Stimulated activated naive CD4-positive, alpha-beta T cell (primary cell): ENCODE measurements at regions not wholly inside any gene's neighbourhood (a gene's known extent, or its start where the extent isn't known, plus 50 kb on each side); places are given as distances from the start of the nearest gene placed in this dataset.
A peak's percentile ranks its signal among the peaks of the same experiment; 100 is the strongest.

Experiments
- DNase-seq, 6 experiments: peaks; one replicate each; lab custom pipeline; 2025; lab: John Stamatoyannopoulos, UW

DNA sequence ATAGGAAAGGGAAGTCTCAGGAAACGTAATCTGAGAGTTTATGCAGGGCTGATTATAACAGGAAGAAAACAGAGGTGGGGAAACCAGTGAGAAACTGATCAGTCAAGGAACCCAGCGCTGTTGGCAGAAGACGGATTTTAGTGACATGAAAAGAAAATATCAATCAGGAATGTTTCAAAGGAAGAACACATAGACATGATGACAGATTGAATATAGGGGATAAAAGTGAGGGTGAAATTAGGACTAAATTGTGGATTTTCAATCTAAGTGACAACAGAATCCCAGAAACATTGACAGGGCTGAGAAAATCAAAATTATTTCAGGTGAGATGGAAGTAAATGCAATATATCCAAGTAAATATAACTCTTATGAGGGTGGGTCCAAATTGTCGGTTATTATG is 199.8 kb upstream of the CCDC150 start:
- no peak for DNase-seq

DNA sequence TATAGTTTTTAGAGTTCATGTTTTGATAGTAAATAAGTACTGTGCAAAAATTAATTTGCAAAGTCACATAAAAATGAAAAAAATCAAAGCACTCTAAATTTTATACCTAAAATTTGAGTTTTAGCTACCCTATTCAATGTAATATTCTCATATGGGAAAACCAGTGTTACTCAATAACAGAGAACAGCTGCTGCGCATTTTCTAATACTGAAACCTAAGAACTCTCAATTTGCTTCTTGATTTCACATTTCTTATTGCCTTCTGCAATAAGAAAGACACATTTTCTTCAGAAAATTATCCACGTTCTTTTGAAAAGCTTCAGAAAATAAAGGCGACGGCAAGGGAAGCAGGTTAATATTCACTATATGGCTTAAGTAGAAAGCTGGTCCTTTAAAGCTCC is 199.1 kb upstream of the CCDC150 start:
- DNase-seq: no peak

DNA sequence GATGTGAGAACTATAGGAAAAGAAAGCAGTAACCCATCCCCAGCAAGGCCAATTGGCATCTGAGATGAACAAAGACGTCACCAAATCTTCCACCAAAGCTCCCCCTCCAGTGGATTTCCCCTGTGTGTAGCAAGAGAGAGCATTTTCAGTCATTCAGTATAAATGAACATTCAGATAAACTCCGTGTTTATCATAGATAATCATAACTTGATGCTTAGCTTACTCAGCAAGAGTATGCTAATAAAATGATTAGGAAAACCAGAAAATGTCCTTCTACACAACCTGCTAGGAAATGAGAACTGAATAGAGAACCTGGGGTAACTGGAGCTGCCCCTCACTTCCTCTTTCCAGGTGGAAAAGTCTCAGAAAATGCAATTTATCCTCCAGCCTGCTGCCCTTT is 198.0 kb upstream of the CCDC150 start:
- no peak for DNase-seq

DNA sequence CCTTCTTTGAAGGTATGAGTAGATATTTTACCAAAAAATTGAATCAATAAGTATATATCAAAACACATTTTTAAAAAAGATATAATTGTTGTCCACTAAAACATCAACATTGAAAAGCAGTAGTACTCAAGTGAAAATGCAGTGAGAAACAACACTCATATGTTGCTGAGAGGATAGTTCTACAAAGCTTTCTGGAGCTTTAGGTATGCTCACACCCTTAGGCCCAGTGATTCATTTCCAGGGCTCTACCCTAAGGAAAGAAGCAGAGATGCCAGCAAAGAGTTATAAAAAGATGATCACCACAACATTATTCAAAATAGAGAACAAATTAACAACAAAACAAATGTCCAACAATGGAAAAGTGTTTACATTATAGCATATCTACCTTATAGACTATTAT is 197.3 kb upstream of the CCDC150 start:
- no peak for DNase-seq

DNA sequence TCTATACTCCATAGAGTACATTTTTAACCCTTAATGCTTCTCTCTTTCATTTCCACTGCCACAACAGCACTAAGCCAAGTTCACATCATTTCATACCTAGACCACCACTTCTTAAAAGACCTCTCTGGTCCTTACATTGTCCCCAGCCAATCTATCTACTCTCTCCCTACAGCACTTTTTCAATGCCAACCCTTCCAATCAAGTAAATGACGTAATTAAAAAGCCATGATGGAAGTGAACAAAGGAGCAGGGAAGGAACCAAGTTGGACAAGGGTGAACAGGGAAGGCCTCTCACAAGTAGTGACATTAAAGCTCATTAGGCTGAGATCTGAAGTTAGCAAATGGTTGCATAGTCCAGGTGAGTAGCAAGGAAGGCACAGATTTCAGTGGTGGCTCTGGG is 195.1 kb upstream of the CCDC150 start:
- no peak for DNase-seq

DNA sequence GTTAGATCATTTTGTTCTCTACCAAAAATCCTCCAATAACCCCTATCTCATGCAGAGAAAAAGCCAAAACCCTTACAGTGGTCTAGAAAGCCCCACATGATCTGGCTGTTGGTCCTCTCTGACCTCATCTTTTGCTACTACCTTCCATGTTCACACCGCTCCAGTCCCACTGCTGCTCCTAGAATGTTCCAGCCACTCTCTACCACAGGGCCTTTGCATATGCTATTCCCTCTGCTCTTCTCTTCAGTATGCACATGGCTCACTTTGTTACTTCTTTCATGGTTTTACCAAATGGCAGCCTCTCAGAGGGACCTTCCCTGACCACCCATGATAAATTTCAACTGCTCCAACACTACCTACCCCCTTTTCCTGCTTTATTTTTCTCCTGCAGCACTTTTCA is 193.5 kb upstream of the CCDC150 start:
- DNase-seq: no peak

DNA sequence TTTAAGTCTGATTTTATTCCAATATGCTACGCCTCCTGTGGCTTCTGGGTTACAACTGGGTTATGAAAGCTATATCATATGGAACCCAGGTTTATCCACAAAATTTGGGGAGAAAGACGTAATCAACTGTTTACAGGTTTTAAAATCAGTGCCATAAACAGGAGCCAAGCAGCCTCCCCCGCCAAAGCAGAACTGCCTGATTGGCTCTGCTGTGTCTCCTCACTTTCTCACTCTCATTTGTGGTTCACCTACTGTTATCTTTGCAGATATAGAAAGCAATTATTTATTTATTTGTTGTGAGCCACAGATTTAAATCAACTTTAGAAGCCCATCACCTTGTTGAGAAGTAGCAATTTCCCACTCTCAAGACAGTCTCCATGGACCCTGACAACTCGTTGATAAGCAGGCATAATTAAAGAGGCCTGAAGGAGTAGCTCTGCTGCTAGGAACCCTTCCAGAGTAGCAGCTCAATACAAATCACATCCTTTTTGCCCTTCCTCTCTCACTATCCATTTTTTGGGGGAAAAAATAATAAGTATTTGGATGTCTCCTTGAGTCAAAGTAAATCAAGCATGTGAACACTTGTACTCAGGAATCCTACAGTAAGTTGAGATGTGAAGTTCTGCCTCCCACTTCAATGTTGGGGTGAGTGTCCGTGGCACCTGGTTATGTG is 191.0 kb upstream of the CCDC150 start:
- no peak for DNase-seq

DNA sequence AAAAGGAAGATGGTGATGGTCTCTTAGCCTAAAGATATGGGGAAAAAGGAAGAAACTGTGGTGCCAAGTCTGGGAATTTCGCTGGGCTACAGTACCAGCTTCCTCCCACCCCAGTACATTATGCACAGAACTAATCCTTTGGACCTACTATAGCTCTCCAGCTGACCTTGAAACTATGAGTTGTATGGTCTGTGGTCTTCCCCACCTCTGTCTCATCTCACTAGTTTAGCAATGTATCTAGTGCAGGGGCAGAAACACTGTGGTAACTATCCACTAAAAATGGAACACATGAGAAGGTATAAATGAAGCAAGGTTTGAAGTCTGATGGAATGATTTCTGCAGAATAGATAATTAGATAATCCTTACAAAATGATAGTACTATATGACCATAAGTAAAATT is 190.4 kb upstream of the CCDC150 start:
- no peak for DNase-seq

- no peak for DNase-seq
These were observed 186.8 kb upstream of the CCDC150 start for GRCh38 chr2:196452758-196453157.

- peak in 4 of 6 experiments; percentile 3 to 30 (median 18) for DNase-seq
These were observed 185.9 kb upstream of the CCDC150 start for GRCh38 chr2:196453613-196454047.

GRCh38 chr2:196454492-196454891 is 185.0 kb upstream of the CCDC150 start:
- DNase-seq: no peak

DNA sequence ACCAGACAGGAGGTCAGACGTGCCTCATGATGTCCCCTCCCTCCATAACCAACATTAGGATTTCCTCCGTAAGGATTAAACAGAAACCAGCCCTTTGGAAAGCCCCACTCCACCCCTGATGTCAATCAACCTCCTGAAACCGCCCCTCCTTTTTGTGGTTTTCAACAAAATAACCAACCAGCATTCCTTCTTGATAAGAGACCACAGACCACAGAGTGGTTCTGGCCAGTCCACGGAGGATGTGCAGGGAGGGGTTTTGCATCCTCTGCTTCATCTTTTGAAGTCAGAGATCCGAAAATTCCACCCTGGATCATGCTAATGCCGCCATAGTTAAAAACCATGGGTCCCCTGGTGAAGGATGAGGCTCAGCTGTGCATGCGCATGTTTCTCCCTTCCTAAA is 180.0 kb upstream of the CCDC150 start:
- DNase-seq: no peak

- DNase-seq: no peak
These were observed 175.8 kb upstream of the CCDC150 start for GRCh38 chr2:196463706-196464105.

DNA sequence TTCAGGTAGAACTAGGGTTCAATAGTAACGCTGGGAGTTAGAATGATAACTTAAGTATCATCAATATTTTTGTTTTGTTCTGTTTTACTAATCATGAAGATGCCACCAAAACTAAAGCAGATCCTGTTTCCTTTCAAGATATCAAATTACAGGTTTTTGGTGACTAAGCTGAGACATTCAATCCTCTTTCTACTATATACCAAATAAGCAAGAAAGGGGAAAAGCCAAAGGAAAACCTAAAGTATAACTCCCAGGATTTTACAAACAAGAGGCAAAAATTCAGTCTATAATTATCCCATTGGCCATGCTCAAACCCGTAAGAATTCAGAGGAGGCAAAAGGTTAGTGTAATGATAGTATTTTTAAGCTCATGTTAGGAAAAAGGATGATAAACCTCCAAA is 175.2 kb upstream of the CCDC150 start:
- DNase-seq: no peak

DNA sequence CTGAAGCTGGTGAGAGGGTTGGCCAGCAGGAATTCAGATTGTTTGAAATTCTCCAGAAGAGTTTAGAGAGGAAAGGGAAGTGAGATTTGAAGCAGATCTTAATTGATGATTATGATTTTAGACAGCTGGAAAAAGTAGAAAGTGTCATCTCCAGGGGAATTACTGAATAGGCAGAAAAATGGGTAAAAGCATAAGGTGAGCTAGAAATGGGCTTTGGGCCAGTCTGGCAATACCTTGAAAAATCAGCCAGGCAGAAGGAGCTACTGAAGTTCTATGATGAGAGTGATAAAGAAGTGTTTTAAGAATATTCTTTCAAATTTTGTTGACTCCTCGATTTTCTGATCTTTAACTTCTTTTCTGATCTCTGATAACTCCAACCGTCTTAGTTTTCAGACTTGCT is 172.9 kb upstream of the CCDC150 start:
- no peak for DNase-seq

GRCh38 chr2:196468394-196468793 is 171.1 kb upstream of the CCDC150 start:
- no peak for DNase-seq

DNA sequence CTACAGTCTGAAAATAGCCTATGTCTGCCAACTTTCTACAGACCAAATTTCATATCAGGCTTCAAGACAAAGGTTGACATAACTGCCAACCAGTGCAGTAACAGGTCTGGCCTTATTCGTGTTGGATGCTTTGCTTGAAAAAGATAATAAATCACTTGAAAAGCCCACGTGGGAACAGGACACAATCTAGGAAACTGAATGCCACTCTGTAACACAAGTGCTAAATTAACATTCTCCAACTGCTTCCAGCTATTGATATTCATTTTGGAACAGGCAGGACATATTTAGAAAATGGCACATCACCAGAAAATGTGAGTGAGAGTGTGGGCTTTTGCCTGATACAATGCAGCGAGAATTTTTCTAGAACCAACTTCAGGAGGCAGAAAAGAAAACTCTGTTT is 165.9 kb upstream of the CCDC150 start:
- DNase-seq: no peak

GRCh38 chr2:196475611-196476010 is 163.9 kb upstream of the CCDC150 start:
- no peak for DNase-seq

GRCh38 chr2:196478588-196478987 is 160.9 kb upstream of the CCDC150 start:
- DNase-seq: no peak

DNA sequence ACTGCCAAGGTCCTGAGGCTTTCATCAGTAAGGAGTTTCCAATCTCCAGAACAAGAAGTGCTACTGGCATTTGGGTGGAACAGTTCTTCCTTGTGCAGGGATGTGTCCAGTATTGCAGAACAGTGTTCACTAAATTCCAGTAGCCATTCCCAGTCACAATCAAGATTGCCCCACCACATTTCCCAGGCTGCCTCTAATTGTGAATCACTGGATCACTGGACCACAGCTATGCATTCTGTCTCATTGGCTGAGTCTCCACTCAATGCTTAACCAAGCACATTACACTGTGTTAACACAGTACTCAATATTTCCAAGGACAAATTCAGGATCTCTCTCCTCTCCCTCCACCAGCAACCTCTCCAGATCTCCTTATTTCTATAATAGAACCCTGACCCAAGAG is 160.2 kb upstream of the CCDC150 start:
- no peak for DNase-seq

GRCh38 chr2:196480653-196481323 is 158.7 kb upstream of the CCDC150 start:
- DNase-seq: no peak

DNA sequence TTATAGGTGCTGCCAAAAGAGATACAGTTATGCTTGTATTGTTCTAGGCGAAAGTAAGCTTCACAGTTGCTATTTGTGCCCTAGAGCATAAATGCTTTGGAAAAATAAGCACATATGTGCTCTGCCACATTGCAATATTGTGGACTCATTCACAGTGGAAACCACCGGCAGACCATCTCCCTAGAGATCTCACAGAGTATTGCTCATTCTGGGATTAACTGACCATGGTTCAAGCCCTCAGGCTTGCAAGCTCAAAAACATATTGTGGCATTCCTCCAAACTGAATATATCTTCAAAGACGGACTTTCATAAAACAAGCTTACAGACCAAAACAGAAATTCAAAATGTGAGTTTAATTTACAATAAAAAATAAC is 158.2 kb upstream of the CCDC150 start:
- DNase-seq: no peak

DNA sequence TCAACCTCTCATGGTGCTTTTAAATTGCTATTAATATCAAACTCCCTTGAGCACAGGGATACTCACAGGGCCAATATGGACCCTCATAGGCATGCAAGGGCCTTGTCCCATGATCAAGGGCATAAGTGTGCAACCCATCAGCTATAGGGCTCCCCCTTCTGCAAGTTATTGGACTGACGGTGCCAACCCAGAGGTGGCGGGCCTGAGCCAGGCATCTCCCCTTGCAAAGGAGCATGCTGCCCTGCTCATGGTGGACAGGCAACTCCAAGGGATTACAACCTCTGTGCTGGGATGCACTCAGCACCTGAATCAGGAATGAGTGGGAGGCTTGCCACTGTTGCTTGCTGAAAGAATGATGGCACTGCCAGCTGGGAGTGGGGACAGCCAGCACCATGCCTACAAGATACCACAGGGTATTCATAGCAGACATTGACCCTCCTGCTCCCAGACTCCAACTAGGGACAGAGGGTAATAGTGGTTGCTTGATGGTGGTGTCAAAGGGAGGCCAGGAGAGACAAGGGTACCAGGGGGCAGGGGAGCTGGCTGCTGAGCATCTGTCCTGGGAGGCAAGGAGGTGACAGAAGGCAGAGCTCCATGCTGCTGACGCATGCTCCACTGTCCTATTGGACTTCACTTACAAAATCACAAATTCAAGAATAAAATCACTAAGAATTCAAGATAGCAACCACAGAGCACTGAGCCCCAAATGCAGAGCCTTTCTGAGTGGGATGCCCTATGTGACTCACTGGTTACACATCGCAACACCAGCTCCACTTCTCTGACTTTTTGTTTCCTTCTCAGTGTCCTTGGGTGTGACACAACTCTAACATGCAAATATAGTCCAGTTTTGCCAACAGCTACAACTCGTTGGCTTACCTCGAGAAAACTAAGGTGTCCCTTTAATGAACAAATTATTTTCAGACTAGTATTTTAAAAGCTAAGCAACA is 157.1 kb upstream of the CCDC150 start:
- DNase-seq: no peak
